GM12873 (cell line): ENCODE measurements at regions not wholly inside any gene's neighbourhood (a gene's known extent, or its start where the extent isn't known, plus 50 kb on each side); places are given as distances from the start of the nearest gene placed in this dataset.

Experiments used
- CTCF ChIP-seq: IDR thresholded peaks from 2 replicates; pipeline ENCODE4 v1.5.1; 2012; ENCODE audit warnings: low read depth, mild to moderate bottlenecking, moderate library complexity, low read length, control low read depth; ENCODE audit not compliant: insufficient read depth; ENCODE audit errors: missing control alignments

- no peak for TF ChIP-seq CTCF
Measured at GRCh38 chr3:193847402-193847801, 254.4 kb downstream of the OPA1 start.

- no peak for TF ChIP-seq CTCF
Measured at GRCh38 chr3:193848547-193848946, 255.5 kb downstream of the OPA1 start.

- no peak for TF ChIP-seq CTCF
Measured at GRCh38 chr3:193850084-193850619, 257.1 kb downstream of the OPA1 start.

- no peak for TF ChIP-seq CTCF
Measured at GRCh38 chr3:193851428-193851847, 258.4 kb downstream of the OPA1 start.

GRCh38 chr3:193851941-193852674 lies 259.1 kb downstream of the OPA1 start:
- TF ChIP-seq CTCF: no peak

GRCh38 chr3:193852901-193853300 lies 259.9 kb downstream of the OPA1 start:
- no peak for TF ChIP-seq CTCF

- TF ChIP-seq CTCF: no peak
Measured at GRCh38 chr3:193853511-193854219, 260.7 kb downstream of the OPA1 start.
